ENCODE measurements at regions not wholly inside any gene's neighbourhood (a gene's known extent, or its start where the extent isn't known, plus 50 kb on each side); places are given as distances from the start of the nearest gene placed in this dataset.

GRCh38 chr16:64880994-64881393, 240.9 kb downstream of the CDH11 start:
- TF ChIP-seq, protein P1, sequence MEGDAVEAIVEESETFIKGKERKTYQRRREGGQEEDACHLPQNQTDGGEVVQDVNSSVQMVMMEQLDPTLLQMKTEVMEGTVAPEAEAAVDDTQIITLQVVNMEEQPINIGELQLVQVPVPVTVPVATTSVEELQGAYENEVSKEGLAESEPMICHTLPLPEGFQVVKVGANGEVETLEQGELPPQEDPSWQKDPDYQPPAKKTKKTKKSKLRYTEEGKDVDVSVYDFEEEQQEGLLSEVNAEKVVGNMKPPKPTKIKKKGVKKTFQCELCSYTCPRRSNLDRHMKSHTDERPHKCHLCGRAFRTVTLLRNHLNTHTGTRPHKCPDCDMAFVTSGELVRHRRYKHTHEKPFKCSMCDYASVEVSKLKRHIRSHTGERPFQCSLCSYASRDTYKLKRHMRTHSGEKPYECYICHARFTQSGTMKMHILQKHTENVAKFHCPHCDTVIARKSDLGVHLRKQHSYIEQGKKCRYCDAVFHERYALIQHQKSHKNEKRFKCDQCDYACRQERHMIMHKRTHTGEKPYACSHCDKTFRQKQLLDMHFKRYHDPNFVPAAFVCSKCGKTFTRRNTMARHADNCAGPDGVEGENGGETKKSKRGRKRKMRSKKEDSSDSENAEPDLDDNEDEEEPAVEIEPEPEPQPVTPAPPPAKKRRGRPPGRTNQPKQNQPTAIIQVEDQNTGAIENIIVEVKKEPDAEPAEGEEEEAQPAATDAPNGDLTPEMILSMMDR (IDR thresholded peaks at IDR 0.05; ENCODE audit: poor library complexity, severe bottlenecking): no peak
- TF ChIP-seq EZH2 (IDR thresholded peaks at IDR 0.05; ENCODE audit: borderline replicate concordance, insufficient read depth, low read length, poor library complexity, severe bottlenecking): no peak
